Fibroblast of lung (primary cell): ENCODE measurements at regions not wholly inside any gene's neighbourhood (a gene's known extent, or its start where the extent isn't known, plus 50 kb on each side); places are given as distances from the start of the nearest gene placed in this dataset.

ENCODE experiments used
- DNase-seq, 2 donors: peaks; one replicate each; pipeline versions ENCODE4 v3.0.0 to v3.0.0-alpha.2; 2010; ENCODE audit warnings: low read depth in 2 of 2
- H2AFZ ChIP-seq: 2 replicates; pipeline ENCODE4 v1.5.1; 2012; ENCODE audit warnings: low read length, control low read depth, inconsistent platforms
- H3K27ac ChIP-seq: 2 replicates; pipeline ENCODE4 v1.5.1; 2011; ENCODE audit warnings: low read length, control low read depth; ENCODE audit not compliant: insufficient read depth
- H3K27me3 ChIP-seq: 2 replicates; pipeline ENCODE4 v1.5.1; 2011; ENCODE audit warnings: mild to moderate bottlenecking, low read length; ENCODE audit not compliant: control insufficient read depth, insufficient read depth
- H3K36me3 ChIP-seq: 2 replicates; pipeline ENCODE4 v1.5.1; 2011; ENCODE audit warnings: low read length; ENCODE audit not compliant: control insufficient read depth, insufficient read depth
- H3K4me1 ChIP-seq: 2 replicates; pipeline ENCODE4 v1.5.1; 2011; ENCODE audit warnings: low read length; ENCODE audit not compliant: control insufficient read depth, insufficient read depth; ENCODE audit errors: extremely low read depth
- H3K4me2 ChIP-seq: 2 replicates; pipeline ENCODE4 v1.5.1; 2011; ENCODE audit warnings: low read length, control low read depth; ENCODE audit not compliant: insufficient read depth; ENCODE audit errors: extremely low read depth
- H3K4me3 ChIP-seq, 4 experiments: fragments of 200-600 bp in 1 of 4; sonication (generic) in 1 of 4; replicated peaks in 1 of 4; 2 replicates each; pipeline ENCODE4 v1.5.1; 2011 to 2016; ENCODE audit warnings: low read length in 4 of 4, low read depth in 3 of 4, mild to moderate bottlenecking in 3 of 4, control low read depth in 2 of 4, inconsistent platforms in 1 of 4, mixed read lengths in 1 of 4; ENCODE audit not compliant: insufficient read depth in 1 of 4; ENCODE audit errors: control extremely low read depth in 1 of 4
- H3K79me2 ChIP-seq: 2 replicates; pipeline ENCODE4 v1.5.1; 2012; ENCODE audit warnings: mild to moderate bottlenecking, low read length, inconsistent platforms; ENCODE audit not compliant: control insufficient read depth, insufficient read depth
- H3K9ac ChIP-seq: 2 replicates; pipeline ENCODE4 v1.5.1; 2011; ENCODE audit warnings: mild to moderate bottlenecking, low read length, control low read depth; ENCODE audit not compliant: insufficient read depth
- H3K9me3 ChIP-seq: 2 replicates; pipeline ENCODE4 v1.5.1; 2012; ENCODE audit warnings: low read depth, low read length; ENCODE audit not compliant: control insufficient read depth, insufficient read depth
- H4K20me1 ChIP-seq: 2 replicates; pipeline ENCODE4 v1.5.1; 2011; ENCODE audit warnings: low read length; ENCODE audit not compliant: control insufficient read depth, insufficient read depth; ENCODE audit errors: extremely low read depth
- CTCF ChIP-seq, 2 donors: IDR thresholded peaks in 1 of 2; conservative IDR thresholded peaks in 1 of 2; 1 replicate in 1 of 2; 2 replicates in 1 of 2; pipeline ENCODE4 v1.5.1; 2011 to 2012; ENCODE audit warnings: low read length in 2 of 2, control low read depth in 1 of 2, inconsistent platforms in 1 of 2, low read depth in 1 of 2, mild to moderate bottlenecking in 1 of 2
- EZH2 ChIP-seq: IDR thresholded peaks from 2 replicates; pipeline ENCODE4 v1.5.1; 2012; ENCODE audit warnings: low read length, control low read depth, mild to moderate bottlenecking; ENCODE audit errors: missing control alignments

- Histone ChIP-seq H3K36me3 (no peaks in the 10 kb centered on the region), H3K4me1 (peaks cover 12% of the 10 kb centered on the region), H3K9me3 (no peaks in the 10 kb centered on the region), H2AFZ (no peak overlapping the region), H4K20me1 (no peaks in the 10 kb centered on the region), H3K4me3 (no peak overlapping the region), H3K79me2 (no peaks in the 10 kb centered on the region), H3K9ac (no peak overlapping the region), H3K4me2 (no peak overlapping the region), H3K27me3 (no peaks in the 10 kb centered on the region), H3K27ac (no peak overlapping the region)
- TF ChIP-seq CTCF (conservative IDR thresholded peaks at IDR 0.05 in 1 of 2, IDR thresholded peaks at IDR 0.05 in 1 of 2; ENCODE audit: low read depth in 1 of 2, low read length in 2 of 2) (no peak), EZH2 (no peak)
- DNase-seq, result peak; percentile 52 to 79
These were observed 313.7 kb downstream of the MN1 start for GRCh38 chr22:27487600-27488452.

GRCh38 chr22:27488456-27489177 is 312.9 kb downstream of the MN1 start:
- Histone ChIP-seq H4K20me1 (no peaks in the 10 kb centered on the region), H3K27me3 (no peaks in the 10 kb centered on the region), H3K27ac (no peak overlapping the region), H3K9me3 (no peaks in the 10 kb centered on the region), H3K79me2 (no peaks in the 10 kb centered on the region), H3K36me3 (no peaks in the 10 kb centered on the region), H3K4me2 (no peak overlapping the region), H3K9ac (no peak overlapping the region), H3K4me1 (peaks cover 12% of the 10 kb centered on the region), H2AFZ (no peak overlapping the region), H3K4me3 (no peak overlapping the region)
- TF ChIP-seq CTCF (conservative IDR thresholded peaks at IDR 0.05 in 1 of 2, IDR thresholded peaks at IDR 0.05 in 1 of 2; ENCODE audit: low read depth in 1 of 2, low read length in 2 of 2) (no peak), EZH2 (no peak)
- peak in 1 of 2 donors; percentile 7 for DNase-seq

- Histone ChIP-seq H3K27me3 (no peaks in the 10 kb centered on the region), H3K4me3 (no peak overlapping the region), H3K27ac (no peak overlapping the region), H2AFZ (no peak overlapping the region), H3K9ac (no peak overlapping the region), H3K79me2 (no peaks in the 10 kb centered on the region), H3K36me3 (no peaks in the 10 kb centered on the region), H3K4me1 (peaks cover 12% of the 10 kb centered on the region), H3K9me3 (no peaks in the 10 kb centered on the region), H4K20me1 (no peaks in the 10 kb centered on the region), H3K4me2 (no peak overlapping the region)
- TF ChIP-seq CTCF (conservative IDR thresholded peaks at IDR 0.05 in 1 of 2, IDR thresholded peaks at IDR 0.05 in 1 of 2; ENCODE audit: low read depth in 1 of 2, low read length in 2 of 2) (no peak), EZH2 (no peak)
- peak; percentile 21 to 39 for DNase-seq
These were observed 312.3 kb downstream of the MN1 start for GRCh38 chr22:27489178-27489675.
